NCI-H2029 treated with DMSO at 0.1 percent for 48 hours (cell line): ENCODE measurements at regions not wholly inside any gene's neighbourhood (a gene's known extent, or its start where the extent isn't known, plus 50 kb on each side); places are given as distances from the start of the nearest gene placed in this dataset.

Experiments used
- DNase-seq: peaks from one replicate; lab custom pipeline; 2025; lab: John Stamatoyannopoulos, UW

DNA sequence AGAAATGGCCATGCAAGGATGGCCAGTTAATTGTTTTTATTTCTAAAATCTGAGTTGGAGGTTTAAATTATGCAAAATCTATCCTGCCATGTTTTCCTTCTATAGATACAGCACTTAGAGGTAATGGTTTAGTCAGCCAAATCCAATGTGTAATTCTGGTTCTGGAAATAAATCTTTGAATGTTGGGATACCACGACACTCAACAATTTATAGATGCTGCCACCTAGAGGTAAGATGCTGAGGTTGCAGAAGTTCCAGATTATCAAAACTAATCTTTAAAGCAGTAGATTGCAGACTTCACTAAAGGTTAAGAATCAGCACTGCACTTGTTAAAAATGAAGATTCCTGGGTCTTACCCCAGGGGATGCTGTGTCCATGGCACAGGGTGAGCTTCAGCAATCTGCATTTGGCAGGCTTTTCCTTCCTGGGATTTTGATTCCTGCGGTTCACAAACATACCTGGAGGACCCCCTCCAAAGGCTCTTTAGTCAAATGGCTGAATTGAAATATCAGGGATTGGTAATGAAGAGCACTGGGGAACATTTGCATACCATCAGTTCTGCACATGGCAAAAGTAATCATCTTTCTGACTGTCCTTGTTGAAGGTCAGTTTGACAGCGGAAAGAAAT lies 53.4 kb upstream of the ANO4 start:
- peak; percentile 33 for DNase-seq

DNA sequence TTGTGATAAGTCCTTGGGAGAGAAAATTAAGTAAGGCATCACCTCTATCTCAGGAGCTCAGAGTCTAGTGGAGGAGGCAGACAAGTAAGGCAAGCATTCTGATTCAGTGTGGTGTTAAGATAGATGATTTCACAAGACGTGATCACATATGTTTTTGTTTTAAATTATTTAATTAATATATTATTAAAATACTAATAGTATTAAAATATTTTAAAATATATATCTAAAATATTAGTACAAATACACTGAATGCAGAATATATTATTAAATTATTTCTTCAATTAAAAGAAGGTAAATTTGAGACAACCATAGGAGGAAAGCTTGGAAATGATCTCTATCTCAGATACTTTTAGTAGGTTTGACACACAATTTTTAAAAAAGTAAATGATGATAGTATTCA lies 51.5 kb upstream of the ANO4 start:
- no peak for DNase-seq
